Activated naive CD8-positive, alpha-beta T cell treated with anti-CD3 and anti-CD28 coated beads for 36 hours (primary cell): ENCODE measurements at regions not wholly inside any gene's neighbourhood (a gene's known extent, or its start where the extent isn't known, plus 50 kb on each side); places are given as distances from the start of the nearest gene placed in this dataset.
"Not testable (repeated sequence)": the region's sequence is repeated elsewhere in the genome, so short reads cannot be mapped to it uniquely, and the experiment has no call there.

ENCODE experiments used
- DNase-seq: peaks from one replicate; pipeline ENCODE4 v3.0.0; 2021
- H3K27ac Mint-ChIP-seq: one replicate; pipeline ENCODE4 v1.8.0; 2022; ENCODE audit warnings: mild to moderate bottlenecking, moderate library complexity, mixed read lengths
- H3K27me3 Mint-ChIP-seq: one replicate; pipeline ENCODE4 v1.8.0; 2022; ENCODE audit warnings: mild to moderate bottlenecking, mixed read lengths
- H3K36me3 Mint-ChIP-seq: one replicate; pipeline ENCODE4 v1.8.0; 2021; ENCODE audit warnings: mild to moderate bottlenecking, mixed read lengths
- H3K4me1 Mint-ChIP-seq: one replicate; pipeline ENCODE4 v1.8.0; 2021; ENCODE audit warnings: mixed read lengths
- H3K4me3 Mint-ChIP-seq: one replicate; pipeline ENCODE4 v1.8.0; 2022; ENCODE audit warnings: mild to moderate bottlenecking, moderate library complexity, mixed read lengths
- H3K9me3 Mint-ChIP-seq: one replicate; pipeline ENCODE4 v1.8.0; 2022; ENCODE audit warnings: mixed read lengths

DNA sequence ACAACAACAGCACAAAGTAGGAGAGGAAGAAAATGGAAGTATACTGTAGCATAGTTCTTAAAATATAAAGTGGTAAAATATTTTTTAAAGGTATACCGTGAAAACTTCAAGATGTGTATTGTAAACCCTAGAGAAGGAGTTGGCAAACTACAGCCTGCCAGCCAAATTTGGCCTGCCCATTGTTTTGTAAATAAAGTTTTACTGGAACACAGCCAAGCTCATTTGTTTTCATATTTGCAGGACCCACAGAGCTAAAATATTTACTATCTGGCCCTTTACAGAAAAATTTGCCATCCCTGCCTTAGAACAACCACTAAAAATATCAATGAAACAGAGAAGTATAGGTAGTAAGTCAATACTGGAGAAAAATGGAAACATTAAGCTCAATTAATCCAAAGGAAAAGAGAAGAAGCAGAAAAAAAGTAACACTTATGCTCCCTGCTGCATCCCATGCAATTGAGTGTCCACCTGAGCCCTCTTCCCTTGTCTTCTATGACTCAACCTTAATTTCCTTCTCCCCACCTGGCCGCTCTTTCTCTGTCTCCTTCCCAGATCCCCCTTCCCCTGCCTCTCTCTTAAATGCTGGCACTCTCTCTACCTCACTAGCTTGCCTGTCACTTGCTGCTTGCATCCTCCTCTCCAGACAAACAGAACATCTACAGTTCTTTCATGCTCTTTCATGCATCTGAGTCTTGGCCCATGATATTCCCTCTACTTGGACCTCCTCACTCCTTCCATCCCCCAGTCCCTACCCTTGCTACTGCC, 50.6 kb upstream of the FER start:
- H3K27ac Mint-ChIP-seq = no peak overlapping the region
- H3K36me3 Mint-ChIP-seq = peaks cover 1% of the 10 kb centered on the region
- H3K9me3 Mint-ChIP-seq = no peaks in the 10 kb centered on the region

DNA sequence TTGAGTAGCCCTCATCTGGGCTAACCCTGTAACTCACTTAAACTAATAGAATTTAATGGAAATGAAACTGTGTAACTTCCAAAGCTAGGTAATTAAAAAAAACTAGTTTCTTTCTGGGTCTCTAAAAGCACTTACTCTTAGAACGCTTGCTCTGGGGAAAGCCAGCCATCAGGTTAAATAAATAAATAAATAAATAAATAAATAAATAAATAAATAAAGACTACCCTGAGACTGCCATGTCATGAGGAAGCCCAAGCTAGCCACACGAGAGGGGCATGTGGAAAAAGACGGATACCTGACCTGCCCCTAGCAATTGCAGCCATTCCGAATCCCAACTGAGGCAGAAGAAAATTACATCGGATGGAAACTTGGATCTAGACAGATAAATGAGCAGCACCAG, 51.3 kb upstream of the FER start:
- no peak overlapping the region for H3K27ac Mint-ChIP-seq
- DNase-seq = no peak
- no peaks in the 10 kb centered on the region for H3K27me3 Mint-ChIP-seq
- no peaks in the 10 kb centered on the region for H3K9me3 Mint-ChIP-seq
- no peak overlapping the region for H3K4me3 Mint-ChIP-seq
- H3K4me1 Mint-ChIP-seq = no peaks in the 10 kb centered on the region
- H3K36me3 Mint-ChIP-seq = peaks cover 1% of the 10 kb centered on the region

More for the DNA sequence above, 50.6 kb upstream of the FER start:
- DNase-seq = no peak
- no peaks in the 10 kb centered on the region for H3K27me3 Mint-ChIP-seq
- H3K4me3 Mint-ChIP-seq = no peak overlapping the region
- no peaks in the 10 kb centered on the region for H3K4me1 Mint-ChIP-seq

DNA sequence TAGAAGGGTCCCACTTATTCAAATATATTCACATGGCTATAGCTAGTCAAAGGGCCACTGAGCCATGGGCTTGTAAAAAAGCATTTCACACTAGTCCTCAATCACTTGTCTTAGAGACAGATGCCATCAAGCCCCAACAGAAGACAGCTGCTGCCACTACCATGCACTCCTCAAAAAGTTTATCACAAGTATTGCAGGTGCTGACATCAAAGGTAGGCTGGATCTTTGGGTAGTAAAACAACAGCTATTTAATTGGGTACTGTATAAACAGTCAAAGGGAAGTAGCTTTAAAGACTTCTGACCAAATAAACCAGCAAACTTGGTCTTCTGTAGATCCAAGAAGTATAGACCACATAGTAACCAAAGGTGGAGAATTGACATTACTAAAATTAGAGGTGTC, 59.2 kb upstream of the FER start:
- Mint-ChIP-seq H3K36me3 (no peaks in the 10 kb centered on the region), H3K27ac (no peak overlapping the region), H3K9me3 (no peaks in the 10 kb centered on the region), H3K4me3 (no peak overlapping the region), H3K27me3 (no peaks in the 10 kb centered on the region), H3K4me1 (peaks cover 2% of the 10 kb centered on the region)
- no peak for DNase-seq

DNA sequence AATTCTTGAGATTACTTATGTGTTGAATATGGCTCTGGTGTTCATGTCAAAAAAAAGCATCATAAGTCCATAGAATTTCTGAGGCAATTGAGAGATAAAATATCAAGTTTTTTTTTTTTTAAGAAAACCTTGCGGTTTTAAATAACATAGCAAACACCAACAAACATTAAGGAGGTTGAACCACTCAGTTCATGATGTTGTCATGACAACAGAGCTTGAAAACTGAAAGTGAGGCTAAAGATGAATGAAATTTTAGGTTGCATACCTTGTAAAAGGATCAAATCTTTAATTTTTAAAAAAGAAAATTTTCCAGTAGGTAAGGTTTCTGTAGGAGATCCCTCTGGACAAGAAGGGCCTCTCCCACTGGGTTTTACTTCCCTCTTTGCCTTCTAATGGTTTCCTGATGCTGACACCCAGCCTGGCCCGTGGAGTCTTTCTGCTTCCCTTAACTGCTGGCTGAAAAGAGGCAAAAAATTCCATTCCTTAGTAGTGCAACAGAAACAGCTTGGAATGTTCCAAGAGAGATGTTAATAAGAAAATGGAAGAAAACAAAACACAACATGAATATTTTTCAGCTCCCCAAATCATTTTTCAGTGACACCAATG, 60.0 kb upstream of the FER start:
- no peaks in the 10 kb centered on the region for H3K27me3 Mint-ChIP-seq
- no peak overlapping the region for H3K4me3 Mint-ChIP-seq
- no peaks in the 10 kb centered on the region for H3K36me3 Mint-ChIP-seq
- no peaks in the 10 kb centered on the region for H3K9me3 Mint-ChIP-seq
- H3K27ac Mint-ChIP-seq = no peak overlapping the region
- no peak for DNase-seq
- H3K4me1 Mint-ChIP-seq = peaks cover 2% of the 10 kb centered on the region

DNA sequence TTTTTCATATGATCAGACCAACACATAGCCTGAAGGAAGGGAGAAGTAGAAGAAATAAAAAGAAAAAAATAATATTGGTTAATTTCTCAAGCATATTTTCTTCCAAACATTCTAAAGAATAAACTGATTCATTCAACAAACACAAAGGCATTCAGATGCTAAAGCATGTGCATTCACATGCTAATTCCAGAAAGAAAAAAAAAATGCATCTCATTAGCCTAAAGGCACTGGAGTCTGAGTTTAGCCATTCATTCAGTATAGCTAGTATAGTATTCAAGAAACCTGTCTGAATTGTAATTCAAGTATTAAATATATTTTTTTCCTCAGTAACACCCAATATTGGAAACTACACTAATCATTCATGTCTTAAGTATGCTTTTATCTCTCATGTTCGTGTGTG, 61.0 kb upstream of the FER start:
- no peaks in the 10 kb centered on the region for H3K36me3 Mint-ChIP-seq
- peaks cover 2% of the 10 kb centered on the region for H3K4me1 Mint-ChIP-seq
- H3K4me3 Mint-ChIP-seq = no peak overlapping the region
- DNase-seq = no peak
- no peak overlapping the region for H3K27ac Mint-ChIP-seq
- H3K9me3 Mint-ChIP-seq = no peaks in the 10 kb centered on the region
- no peaks in the 10 kb centered on the region for H3K27me3 Mint-ChIP-seq

DNA sequence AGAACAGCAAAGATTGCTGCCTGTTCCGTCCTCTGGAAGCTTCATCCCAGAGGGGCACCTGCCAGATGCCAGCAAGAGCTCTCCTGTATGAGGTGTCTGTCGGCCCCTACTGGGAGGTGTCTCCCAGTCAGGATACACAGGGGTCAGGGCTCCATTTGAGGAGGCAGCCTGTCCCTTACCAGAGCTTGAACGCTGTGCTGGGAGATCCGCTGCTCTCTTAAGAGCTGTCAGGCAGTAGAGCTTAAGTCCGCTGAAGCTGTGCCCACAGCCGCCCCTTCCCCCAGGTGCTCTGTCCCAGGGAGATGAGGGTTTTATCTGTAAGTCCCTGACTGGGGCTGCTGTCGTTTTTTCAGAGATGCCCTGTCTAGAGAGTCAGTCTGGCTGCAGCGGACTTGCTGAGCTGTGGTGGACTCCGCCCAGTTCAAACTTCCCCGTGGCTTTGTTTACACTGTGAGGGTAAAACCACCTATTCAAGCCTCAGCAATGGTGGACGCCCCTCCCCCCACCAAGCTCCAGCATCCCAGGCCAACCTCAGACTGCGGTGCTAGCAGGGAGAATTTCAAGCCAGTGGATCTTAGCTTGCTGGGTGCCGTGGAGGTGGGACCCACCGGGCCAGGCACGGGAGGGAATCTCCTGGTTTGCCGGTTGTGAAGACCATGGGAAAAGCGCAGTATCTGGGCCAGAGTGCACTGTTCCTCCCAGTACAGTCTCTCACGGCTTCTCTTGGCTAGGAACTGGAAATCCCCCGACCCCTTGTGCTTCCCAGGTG, 62.1 kb upstream of the FER start:
- H3K27me3 Mint-ChIP-seq, H3K27ac Mint-ChIP-seq, H3K4me3 Mint-ChIP-seq, H3K4me1 Mint-ChIP-seq, H3K9me3 Mint-ChIP-seq, H3K36me3 Mint-ChIP-seq, DNase-seq: not testable (repeated sequence)

DNA sequence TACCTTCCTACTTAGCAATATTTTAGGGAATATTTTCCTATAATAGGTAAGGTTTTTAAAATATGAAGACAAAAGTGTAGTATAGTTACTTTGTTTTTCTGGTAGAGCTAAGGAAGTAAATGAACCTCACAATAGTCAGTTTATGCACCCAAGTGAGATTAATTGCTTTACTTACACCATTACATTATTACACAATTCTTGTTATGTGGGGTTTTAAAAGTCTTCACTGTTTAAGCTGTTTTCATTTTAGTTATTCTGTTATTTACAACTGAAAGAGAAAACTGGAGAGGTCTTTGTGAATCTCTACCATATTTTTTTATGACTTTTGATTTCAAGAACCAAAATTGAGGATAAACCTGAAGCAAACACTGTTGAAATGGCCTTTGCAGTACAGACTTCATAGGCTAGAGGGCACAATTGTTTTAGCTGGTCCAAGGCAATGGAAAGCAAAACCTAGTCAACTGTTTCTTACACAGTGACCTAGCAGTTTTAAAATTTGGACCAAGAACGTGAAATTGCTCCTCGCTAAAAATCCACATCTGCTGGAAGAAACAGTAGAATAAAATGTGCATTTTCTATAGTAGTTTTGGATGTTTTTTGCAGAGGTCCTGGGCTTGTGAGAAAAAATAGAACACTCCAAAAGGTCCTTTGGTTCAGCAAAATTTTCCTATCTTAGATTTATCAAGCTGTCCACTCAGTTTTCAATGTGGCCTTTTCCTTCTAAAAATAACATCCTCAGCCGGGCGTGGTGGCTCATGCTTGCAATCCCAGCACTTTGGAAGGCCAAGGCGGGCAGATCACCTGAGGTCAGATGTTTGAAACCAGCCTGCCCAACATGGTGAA, 66.4 kb upstream of the FER start:
- no peaks in the 10 kb centered on the region for H3K9me3 Mint-ChIP-seq
- H3K27me3 Mint-ChIP-seq = no peaks in the 10 kb centered on the region
- peak; percentile 3 for DNase-seq
- H3K27ac Mint-ChIP-seq = no peak overlapping the region
- no peaks in the 10 kb centered on the region for H3K4me1 Mint-ChIP-seq
- H3K36me3 Mint-ChIP-seq = no peaks in the 10 kb centered on the region
- H3K4me3 Mint-ChIP-seq = no peak overlapping the region

DNA sequence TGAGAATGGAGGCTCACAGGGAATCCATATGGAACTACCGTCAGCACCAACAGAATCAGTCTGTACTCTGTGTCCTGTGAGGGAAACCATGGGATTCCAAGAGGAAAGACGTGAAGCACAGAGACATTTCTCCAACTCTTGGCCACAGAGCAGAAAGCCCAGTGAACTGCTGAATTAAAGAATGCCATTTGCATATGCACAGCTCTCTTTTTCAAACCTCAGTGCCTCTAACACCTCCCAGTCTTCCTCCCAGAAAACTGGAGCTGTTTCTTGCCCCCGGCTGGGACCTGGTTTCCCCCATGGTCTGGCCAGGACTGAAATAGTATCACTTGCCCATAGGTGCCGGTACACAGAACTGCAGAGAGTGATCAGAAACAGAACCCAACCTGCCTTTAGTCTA, 69.6 kb upstream of the FER start:
- Mint-ChIP-seq H3K4me1 (no peaks in the 10 kb centered on the region), H3K4me3 (no peak overlapping the region), H3K27me3 (peaks cover 6% of the 10 kb centered on the region), H3K36me3 (no peaks in the 10 kb centered on the region), H3K9me3 (no peaks in the 10 kb centered on the region), H3K27ac (no peak overlapping the region)
- no peak for DNase-seq

DNA sequence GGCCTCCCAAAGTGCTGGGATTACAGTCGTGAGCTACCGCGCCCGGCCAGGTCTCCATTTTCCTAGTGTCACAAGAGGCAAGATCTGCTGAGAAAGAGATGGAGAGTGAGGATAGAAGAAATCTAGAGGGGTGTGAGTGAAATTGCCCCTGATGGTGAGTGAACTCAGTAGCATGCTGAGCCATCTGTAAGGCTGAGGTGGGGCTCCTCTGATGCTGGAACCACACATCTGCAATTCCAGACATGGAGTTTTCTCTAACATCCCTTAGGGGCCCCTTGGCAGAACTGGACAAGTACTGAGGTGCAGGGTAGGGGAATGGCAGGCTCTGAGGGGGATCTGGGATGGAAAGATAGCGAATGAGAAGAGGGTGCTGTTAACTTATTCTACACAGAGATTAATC, 72.0 kb upstream of the FER start:
- Mint-ChIP-seq H3K9me3 (no peaks in the 10 kb centered on the region), H3K36me3 (no peaks in the 10 kb centered on the region), H3K27ac (no peak overlapping the region), H3K4me1 (no peaks in the 10 kb centered on the region), H3K4me3 (no peak overlapping the region), H3K27me3 (peaks cover 6% of the 10 kb centered on the region)
- DNase-seq = no peak

DNA sequence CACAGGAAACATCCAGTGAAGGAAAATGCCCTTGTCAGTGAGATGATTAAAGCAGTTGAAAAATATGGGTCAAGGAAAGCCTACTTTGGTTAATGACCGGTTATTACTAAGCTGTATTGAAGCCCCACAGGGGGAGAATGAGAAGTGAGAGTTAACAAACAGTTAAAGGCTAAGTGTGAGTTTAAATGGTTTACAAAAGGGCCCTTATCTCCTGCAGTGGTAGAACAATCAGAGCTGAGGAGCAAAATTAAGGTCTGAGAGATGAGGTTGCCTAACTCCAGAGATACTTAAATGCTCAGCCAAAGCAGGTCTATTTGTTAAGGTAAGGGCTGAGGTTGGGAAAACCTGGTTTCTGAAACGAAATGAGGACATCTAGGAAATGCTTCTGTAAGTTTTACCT, 75.1 kb upstream of the FER start:
- Mint-ChIP-seq H3K4me1 (no peaks in the 10 kb centered on the region), H3K27ac (no peak overlapping the region), H3K9me3 (no peaks in the 10 kb centered on the region), H3K4me3 (no peak overlapping the region), H3K36me3 (no peaks in the 10 kb centered on the region), H3K27me3 (peaks cover 6% of the 10 kb centered on the region)
- DNase-seq = no peak

DNA sequence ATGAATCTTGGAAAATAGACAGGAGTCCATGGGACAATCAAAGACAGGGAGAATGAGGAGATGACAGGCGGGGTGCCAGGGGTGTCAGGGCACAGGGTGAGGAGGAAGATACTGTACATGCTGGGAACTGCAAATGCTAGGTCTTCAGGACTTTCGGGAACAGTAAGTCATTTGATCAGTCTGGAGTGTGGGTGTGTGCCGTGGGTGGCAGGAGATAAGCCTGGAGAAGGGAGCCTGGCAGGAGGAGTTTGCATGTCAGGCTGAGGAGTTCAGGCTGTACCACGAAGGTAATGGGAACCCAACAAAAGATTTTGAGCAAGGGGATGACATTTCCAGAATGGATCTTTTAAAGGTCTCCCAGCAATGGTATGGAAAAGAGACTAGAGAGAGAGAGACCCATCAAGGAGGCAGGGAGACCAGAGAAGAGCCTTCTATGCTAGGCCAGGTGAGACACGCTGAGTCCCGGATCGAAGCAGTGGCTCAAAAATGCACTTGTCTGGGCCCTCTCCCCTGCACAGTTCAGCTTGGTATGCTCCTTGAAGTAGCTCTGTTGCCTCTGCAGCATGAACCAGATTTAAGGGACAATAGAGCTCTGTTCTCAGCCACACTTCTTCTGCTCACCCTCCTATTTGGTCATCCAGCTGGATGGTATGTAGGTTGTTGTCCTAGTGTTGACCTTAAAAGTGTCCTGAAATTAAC, 77.0 kb upstream of the FER start:
- H3K27ac Mint-ChIP-seq = no peak overlapping the region
- H3K36me3 Mint-ChIP-seq = no peaks in the 10 kb centered on the region
- no peaks in the 10 kb centered on the region for H3K4me1 Mint-ChIP-seq
- peaks cover 3% of the 10 kb centered on the region for H3K9me3 Mint-ChIP-seq
- peaks cover 3% of the 10 kb centered on the region for H3K27me3 Mint-ChIP-seq
- no peak overlapping the region for H3K4me3 Mint-ChIP-seq
- no peak for DNase-seq

DNA sequence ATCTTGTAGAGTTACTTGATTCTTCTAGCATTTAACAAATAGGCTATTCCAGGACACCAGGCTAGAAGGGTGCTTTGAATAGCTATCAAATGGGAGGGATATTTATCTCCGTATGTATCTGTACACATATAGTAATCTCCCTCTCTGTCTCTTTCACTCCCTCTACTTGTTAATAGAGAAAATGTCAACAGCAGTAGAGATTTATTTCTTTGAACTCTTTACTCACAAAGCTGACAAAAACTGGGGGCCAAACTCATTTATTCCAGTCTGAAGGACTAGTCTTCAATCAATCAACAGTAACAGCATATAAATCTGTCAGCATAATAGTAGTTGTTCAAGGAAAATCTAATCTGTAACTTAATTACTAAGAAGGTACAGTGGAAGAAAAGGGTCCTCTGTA, 78.2 kb upstream of the FER start:
- Mint-ChIP-seq H3K27me3 (no peaks in the 10 kb centered on the region), H3K4me1 (no peaks in the 10 kb centered on the region), H3K4me3 (no peak overlapping the region), H3K9me3 (peaks cover 3% of the 10 kb centered on the region), H3K27ac (no peak overlapping the region), H3K36me3 (no peaks in the 10 kb centered on the region)
- DNase-seq = no peak

DNA sequence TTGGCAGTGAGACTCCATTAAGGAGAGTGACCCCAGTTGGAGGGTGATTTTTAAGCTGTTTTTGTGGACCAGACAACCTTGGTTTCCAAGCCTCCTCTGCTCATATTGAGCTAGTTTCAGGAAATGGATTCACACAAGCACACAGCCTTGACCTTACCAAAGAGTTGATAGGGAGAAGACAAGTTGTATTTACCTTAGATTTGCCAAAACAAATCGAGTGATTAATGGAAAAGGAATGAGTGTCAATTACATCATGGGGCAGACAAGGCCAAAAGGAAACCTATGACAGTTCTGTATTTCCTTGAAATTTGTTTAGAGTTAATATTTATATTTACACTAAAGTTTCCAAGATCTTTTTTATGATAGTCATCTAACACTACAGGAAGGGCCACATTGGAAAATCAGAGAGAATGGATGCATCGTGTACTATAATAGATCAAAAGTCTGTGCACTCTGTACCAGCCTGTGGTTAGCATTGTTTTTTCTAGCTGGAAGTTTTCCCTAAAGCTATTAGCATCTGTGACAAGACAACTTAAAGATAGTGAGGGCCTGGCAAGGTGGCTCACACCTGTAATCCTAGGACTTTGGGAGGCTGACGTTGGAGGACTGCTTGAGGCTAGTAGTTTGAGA, 86.0 kb upstream of the FER start:
- Mint-ChIP-seq H3K27me3 (peaks cover 3% of the 10 kb centered on the region), H3K9me3 (peaks cover 3% of the 10 kb centered on the region), H3K36me3 (no peaks in the 10 kb centered on the region), H3K27ac (no peak overlapping the region), H3K4me1 (no peaks in the 10 kb centered on the region), H3K4me3 (no peak overlapping the region)
- no peak for DNase-seq

DNA sequence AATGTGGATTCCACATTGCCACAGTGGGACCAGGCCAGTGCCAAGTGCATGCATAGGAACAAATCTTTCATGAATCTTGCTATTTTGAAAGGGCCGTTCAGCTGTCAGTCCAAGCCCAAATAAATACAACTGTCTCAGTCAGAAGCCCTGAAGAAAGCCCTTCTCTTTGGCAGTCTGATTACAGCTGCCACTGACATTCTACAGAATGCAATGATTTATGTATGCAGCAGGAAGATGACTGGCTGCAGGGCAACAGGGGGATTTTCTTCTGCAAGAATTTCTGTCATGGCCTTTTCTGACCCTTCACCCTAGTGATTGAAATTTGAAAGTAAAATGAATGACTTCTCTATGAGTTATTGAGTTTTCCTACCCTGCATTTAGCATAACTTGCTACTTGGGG, 86.7 kb upstream of the FER start:
- no peaks in the 10 kb centered on the region for H3K4me1 Mint-ChIP-seq
- no peak overlapping the region for H3K27ac Mint-ChIP-seq
- no peak overlapping the region for H3K4me3 Mint-ChIP-seq
- no peak for DNase-seq
- peaks cover 3% of the 10 kb centered on the region for H3K27me3 Mint-ChIP-seq
- peaks cover 1% of the 10 kb centered on the region for H3K9me3 Mint-ChIP-seq
- no peaks in the 10 kb centered on the region for H3K36me3 Mint-ChIP-seq
